GM21390 (cell line): ENCODE measurements at regions not wholly inside any gene's neighbourhood (a gene's known extent, or its start where the extent isn't known, plus 50 kb on each side); places are given as distances from the start of the nearest gene placed in this dataset.
"Not testable (repeated sequence)": the region's sequence is repeated elsewhere in the genome, so short reads cannot be mapped to it uniquely, and the experiment has no call there.

Source experiments
- ATAC-seq: cut with Tn5 transposase; IDR thresholded peaks from one replicate; pipeline ENCODE4 v1.9.1; 2021; ENCODE audit not compliant: unreplicated experiment

DNA sequence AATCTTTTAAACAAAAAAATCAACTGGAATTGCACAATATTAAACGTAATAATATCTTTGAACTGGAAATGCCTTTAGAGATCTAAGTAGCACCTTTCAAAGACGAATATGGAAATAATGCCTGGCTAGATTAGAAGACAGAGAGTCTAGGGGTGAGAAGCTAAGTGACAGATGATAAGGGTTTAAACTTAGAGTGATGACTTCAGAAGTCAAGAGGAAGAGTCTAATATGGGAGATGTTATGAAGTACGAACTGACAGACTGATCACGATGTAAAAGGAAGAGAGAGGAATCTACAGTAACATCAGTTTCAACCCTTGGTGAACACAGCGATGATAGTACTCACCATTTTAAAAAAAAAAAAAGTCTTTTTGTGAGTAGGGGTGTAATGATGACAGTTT is 57.9 kb downstream of the HINT1 start:
- no peak for ATAC-seq

GRCh38 chr5:131104169-131104808 is 60.8 kb downstream of the HINT1 start:
- no peak for ATAC-seq

- no peak for ATAC-seq
These were observed 68.0 kb downstream of the HINT1 start for GRCh38 chr5:131096774-131097710.

GRCh38 chr5:131095561-131095960 is 69.5 kb downstream of the HINT1 start:
- ATAC-seq = not testable (repeated sequence)

DNA sequence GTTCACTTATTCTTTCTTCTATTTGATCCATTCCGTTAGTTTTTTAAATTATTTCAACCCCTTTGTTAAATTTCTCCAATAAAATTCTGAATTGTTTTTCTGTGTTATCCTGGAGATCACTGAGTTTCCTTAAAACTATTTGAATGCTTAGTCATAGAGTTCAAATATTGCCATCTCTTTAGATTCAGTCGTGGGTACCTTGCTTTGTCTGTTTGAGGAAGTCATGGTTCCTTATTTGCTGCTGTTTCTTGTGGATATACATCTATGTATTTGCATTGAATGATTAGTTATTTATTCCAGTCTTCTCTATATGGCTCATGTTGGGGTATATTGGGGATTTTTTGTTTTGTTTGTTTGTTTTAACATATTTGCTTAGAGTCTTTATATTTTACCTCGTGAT is 80.6 kb downstream of the HINT1 start:
- ATAC-seq = no peak

GRCh38 chr5:131081913-131082488 is 83.1 kb downstream of the HINT1 start:
- no peak for ATAC-seq

DNA sequence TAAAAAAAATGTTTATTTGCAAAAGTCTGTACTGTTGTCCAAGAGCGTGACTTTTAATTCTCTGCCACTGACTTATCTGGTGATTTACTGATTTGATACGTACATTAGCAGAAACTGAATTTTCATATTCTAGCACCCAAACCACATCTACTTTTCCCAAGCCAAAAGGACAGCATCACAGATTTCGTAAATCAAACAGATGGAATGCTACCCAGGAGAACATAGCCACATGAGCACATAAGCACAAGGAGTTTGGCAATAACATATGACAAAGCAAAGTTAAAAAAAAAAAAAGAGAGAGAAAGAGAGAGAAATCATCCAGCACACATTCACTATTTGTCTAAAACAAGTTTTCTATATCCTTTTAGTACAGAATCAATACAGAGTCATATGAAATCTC is 83.7 kb downstream of the HINT1 start:
- ATAC-seq = no peak

DNA sequence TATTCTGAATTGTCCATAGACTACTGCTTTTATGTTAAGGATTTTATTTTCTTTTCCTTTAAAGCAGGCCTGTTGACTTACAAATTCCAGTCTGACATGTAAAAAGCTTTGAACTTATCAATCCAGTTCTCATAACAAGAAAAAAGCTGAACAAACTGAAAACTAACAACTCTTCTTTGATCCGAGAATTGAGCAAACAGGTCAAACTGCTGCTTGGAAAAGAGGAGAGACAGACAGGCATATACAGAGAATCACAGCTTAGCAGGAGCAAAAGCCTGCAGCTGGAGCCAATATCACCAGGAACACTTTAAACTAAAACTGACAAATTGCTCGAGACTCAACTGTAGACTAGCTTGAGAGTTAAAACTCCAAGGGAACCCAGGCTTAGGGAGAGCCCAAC is 85.8 kb downstream of the HINT1 start:
- no peak for ATAC-seq

DNA sequence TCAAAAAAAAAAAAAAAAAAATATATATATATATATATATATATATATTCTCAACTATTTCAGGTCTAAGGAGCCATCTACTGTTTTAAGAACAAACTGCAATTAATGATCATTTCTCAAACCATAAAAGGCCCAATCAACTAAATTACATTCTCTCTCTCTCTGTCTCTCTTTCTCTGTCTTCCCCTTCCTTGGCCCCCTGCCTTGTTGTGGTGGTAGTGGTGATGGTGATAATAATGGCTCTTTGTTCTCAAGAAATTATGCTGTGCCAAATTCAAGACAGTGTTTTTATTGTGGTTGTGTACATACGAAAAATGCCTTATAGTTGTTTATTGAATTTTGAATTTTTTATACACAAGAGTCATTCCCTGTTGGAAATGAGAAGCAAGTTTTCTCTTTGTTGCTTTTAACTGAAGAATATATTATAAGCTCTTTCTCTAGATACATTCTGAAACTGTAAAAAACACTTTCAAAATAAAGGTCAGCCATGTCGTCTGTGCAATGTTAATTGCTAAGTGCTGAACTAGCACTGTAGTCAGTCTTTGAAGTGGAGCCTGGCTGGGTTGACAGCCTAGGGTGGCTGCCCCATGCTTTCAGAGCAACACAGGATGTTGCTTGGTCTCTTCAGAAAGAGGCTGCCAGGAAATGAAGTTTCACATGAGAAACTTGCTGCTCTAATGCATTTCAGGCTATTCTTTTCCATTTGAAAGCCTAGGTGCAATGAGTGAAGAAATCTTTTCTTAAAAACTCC is 96.0 kb downstream of the HINT1 start:
- ATAC-seq = peak; percentile 95

DNA sequence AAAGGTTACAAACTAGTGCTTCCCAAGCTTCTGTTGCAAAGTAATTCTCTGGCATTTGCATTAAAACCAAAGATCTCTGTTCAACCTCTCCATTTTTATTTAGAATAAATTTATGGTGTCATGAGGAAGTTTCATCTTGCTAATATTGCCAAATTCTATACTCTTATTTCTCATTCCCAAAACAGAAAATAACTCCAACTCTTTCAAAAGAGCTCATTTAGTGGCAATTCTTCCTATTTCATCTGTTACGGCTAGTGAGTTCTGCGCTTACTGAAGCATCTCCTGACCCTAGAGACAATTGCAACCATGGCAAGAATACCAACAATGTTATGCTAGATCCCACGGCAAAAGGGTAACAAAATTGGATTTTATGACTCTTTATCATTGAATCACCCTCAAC is 97.0 kb downstream of the HINT1 start:
- ATAC-seq = no peak

- ATAC-seq = no peak
These were observed 97.4 kb downstream of the HINT1 start for GRCh38 chr5:131067636-131068035.

GRCh38 chr5:131064669-131065371 is 100.2 kb downstream of the HINT1 start:
- ATAC-seq = peak; percentile 41

- ATAC-seq = no peak
These were observed 122.9 kb downstream of the HINT1 start for GRCh38 chr5:131042021-131042789.

- no peak for ATAC-seq
These were observed 141.6 kb downstream of the HINT1 start for GRCh38 chr5:131023498-131023865.

GRCh38 chr5:131022811-131023497 is 142.1 kb downstream of the HINT1 start:
- ATAC-seq = no peak

- ATAC-seq = no peak
These were observed 143.4 kb downstream of the HINT1 start for GRCh38 chr5:131021646-131022045.

GRCh38 chr5:131019601-131020315 is 145.3 kb downstream of the HINT1 start:
- no peak for ATAC-seq

DNA sequence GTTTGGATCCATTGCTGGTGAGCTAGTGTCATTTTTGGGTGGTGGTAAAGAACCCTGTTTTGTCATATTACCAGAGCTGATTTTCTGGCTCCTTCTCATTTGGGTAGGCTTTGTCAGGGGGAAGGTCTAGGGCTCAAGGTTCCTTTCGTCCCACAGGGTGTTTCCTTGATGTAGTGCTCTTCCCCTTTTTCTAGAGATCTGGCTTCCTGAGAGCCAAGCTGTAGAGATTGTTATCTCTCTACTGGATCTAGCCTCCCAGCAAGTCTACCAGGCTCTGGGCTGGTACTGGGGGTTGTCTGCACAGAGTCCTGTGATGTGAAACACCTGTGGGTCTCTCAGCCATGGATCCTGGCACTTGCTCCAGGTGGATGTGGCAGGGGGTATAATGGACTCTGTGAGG is 145.9 kb downstream of the HINT1 start:
- no peak for ATAC-seq

DNA sequence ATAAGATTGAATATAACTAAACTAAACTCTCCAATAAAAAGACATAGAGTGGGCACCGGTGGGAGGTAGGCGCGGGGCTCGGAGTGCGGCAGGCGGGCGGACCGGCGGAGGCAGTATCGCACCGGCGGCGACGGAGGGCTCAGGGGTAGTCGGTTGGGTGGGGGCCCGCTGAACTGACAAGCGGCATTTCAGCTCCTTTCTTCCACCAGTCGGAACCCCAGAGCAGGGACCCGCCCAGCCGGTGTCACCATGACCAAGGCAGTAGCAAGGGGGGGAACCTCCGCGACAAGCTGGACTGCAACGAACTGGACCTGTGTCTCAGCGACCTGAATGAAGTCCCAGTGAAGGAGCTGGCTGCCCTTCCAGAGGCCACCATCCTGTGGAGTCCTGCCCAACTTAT is 156.7 kb downstream of the HINT1 start:
- no peak for ATAC-seq
